SK-N-SH treated with all-trans-retinoic acid at 6 μM for 48 hours (cell line): ENCODE measurements at regions not wholly inside any gene's neighbourhood (a gene's known extent, or its start where the extent isn't known, plus 50 kb on each side); places are given as distances from the start of the nearest gene placed in this dataset.

Experiments
- ATAC-seq: fragments of 200-7000 bp; cut with Tn5 transposase; 3 replicates; pipeline ENCODE4 v1.9.1; 2020; ENCODE audit warnings: mild to moderate bottlenecking, moderate library complexity
- ARNTL ChIP-seq: fragments of 450-650 bp; formaldehyde crosslinking; IDR thresholded peaks from 2 replicates; pipeline ENCODE4 v1.5.0; 2020; ENCODE audit warnings: low read depth, mild to moderate bottlenecking, moderate library complexity, borderline replicate concordance
- BACH2 ChIP-seq: fragments of 250-450 bp; sonication (Bioruptor Pico); IDR thresholded peaks from 2 replicates; pipeline ENCODE4 v1.9.0; 2021; ENCODE audit warnings: mild to moderate bottlenecking, borderline replicate concordance
- CREB5 ChIP-seq: fragments of 250-450 bp; sonication (Bioruptor Pico); IDR thresholded peaks from 2 replicates; pipeline ENCODE4 v1.5.1; 2020; ENCODE audit warnings: low read depth, mild to moderate bottlenecking, moderate library complexity
- CSDC2 ChIP-seq: fragments of 250-450 bp; sonication (Bioruptor Pico); IDR thresholded peaks from 2 replicates; pipeline ENCODE4 v1.5.0; 2020; ENCODE audit warnings: mild to moderate bottlenecking, moderate library complexity
- ESRRG ChIP-seq: fragments of 250-450 bp; sonication (Bioruptor Pico); IDR thresholded peaks from 2 replicates; pipeline ENCODE4 v1.6.1; 2021; ENCODE audit warnings: mild to moderate bottlenecking
- OSR1 ChIP-seq: fragments of 250-450 bp; sonication (Bioruptor Pico); IDR thresholded peaks from 2 replicates; pipeline ENCODE4 v1.8.0; 2022; ENCODE audit warnings: moderate library complexity, mild to moderate bottlenecking, inconsistent platforms
- PATZ1 ChIP-seq: fragments of 250-450 bp; sonication (Bioruptor Pico); IDR thresholded peaks from 2 replicates; pipeline ENCODE4 v1.8.0; 2020; ENCODE audit warnings: mild to moderate bottlenecking, moderate library complexity, borderline replicate concordance
- PPARA ChIP-seq: fragments of 250-450 bp; sonication (Bioruptor Pico); IDR thresholded peaks from 2 replicates; pipeline ENCODE4 v1.5.0; 2020; ENCODE audit warnings: mild to moderate bottlenecking, borderline replicate concordance
- SNAI2 ChIP-seq: fragments of 250-450 bp; sonication (Bioruptor Pico); IDR thresholded peaks from 2 replicates; pipeline ENCODE4 v1.5.0; 2020; ENCODE audit warnings: mild to moderate bottlenecking, moderate library complexity
- TOX ChIP-seq: fragments of 250-450 bp; sonication (Bioruptor Pico); IDR thresholded peaks from 2 replicates; pipeline ENCODE4 v1.8.0; 2021; ENCODE audit warnings: mild to moderate bottlenecking, moderate library complexity, borderline replicate concordance
- ZC3H10 ChIP-seq: fragments of 250-450 bp; sonication (Bioruptor Pico); IDR thresholded peaks from 2 replicates; pipeline ENCODE4 v1.5.1; 2021; ENCODE audit warnings: mild to moderate bottlenecking, moderate library complexity
- ZFP3 ChIP-seq: fragments of 250-450 bp; sonication (Bioruptor Pico); IDR thresholded peaks from 2 replicates; pipeline ENCODE4 v1.5.0; 2020; ENCODE audit warnings: mild to moderate bottlenecking, moderate library complexity
- ZFP30 ChIP-seq: fragments of 450-650 bp; formaldehyde crosslinking; IDR thresholded peaks from 2 replicates; pipeline ENCODE4 v1.5.0; 2022; ENCODE audit warnings: mild to moderate bottlenecking, moderate library complexity
- ZNF565 ChIP-seq: fragments of 450-650 bp; formaldehyde crosslinking; conservative IDR thresholded peaks from 2 replicates; pipeline ENCODE4 v1.5.0; 2020; ENCODE audit warnings: low read depth, mild to moderate bottlenecking, moderate library complexity
- ZNF70 ChIP-seq: fragments of 450-650 bp; formaldehyde crosslinking; IDR thresholded peaks from 2 replicates; pipeline ENCODE4 v1.5.0; 2020; ENCODE audit warnings: mild to moderate bottlenecking, moderate library complexity
- ZNF8 ChIP-seq: fragments of 450-650 bp; formaldehyde crosslinking; IDR thresholded peaks from 2 replicates; pipeline ENCODE4 v1.5.0; 2020; ENCODE audit warnings: mild to moderate bottlenecking, moderate library complexity
- TF ChIP-seq, protein P1 (sequence below): fragments of 250-450 bp; sonication (Bioruptor Pico); IDR thresholded peaks from 2 replicates; pipeline ENCODE4 v1.8.0; 2021; ENCODE audit warnings: low read depth, mild to moderate bottlenecking, moderate library complexity, borderline replicate concordance
- TF ChIP-seq, protein P2 (sequence below): fragments of 250-450 bp; sonication (Bioruptor Pico); IDR thresholded peaks from 2 replicates; pipeline ENCODE4 v1.5.0; 2020; ENCODE audit warnings: mild to moderate bottlenecking, moderate library complexity
- TF ChIP-seq, protein P3 (sequence below): fragments of 250-450 bp; sonication (Bioruptor Pico); IDR thresholded peaks from 2 replicates; pipeline ENCODE4 v1.5.1; 2021; ENCODE audit warnings: mild to moderate bottlenecking, moderate library complexity

GRCh38 chr18:21996351-21996826, 173.0 kb upstream of the GATA6 start (continued):
- TF ChIP-seq CREB5 (CRISPR knock-in tag) = no peak
- no peak for TF ChIP-seq ZNF70 (CRISPR knock-in tag)
- TF ChIP-seq SNAI2 = no peak
- no peak for TF ChIP-seq CSDC2 (CRISPR knock-in tag)
- no peak for TF ChIP-seq ZNF8 (CRISPR knock-in tag)
- no peak for TF ChIP-seq ESRRG (CRISPR knock-in tag)
- no peak for TF ChIP-seq ZFP30 (CRISPR knock-in tag)
- no peak for TF ChIP-seq ARNTL
- no peak for TF ChIP-seq ZNF565 (CRISPR knock-in tag)
- no peak for TF ChIP-seq ZC3H10 (CRISPR knock-in tag)
- TF ChIP-seq, protein P1, sequence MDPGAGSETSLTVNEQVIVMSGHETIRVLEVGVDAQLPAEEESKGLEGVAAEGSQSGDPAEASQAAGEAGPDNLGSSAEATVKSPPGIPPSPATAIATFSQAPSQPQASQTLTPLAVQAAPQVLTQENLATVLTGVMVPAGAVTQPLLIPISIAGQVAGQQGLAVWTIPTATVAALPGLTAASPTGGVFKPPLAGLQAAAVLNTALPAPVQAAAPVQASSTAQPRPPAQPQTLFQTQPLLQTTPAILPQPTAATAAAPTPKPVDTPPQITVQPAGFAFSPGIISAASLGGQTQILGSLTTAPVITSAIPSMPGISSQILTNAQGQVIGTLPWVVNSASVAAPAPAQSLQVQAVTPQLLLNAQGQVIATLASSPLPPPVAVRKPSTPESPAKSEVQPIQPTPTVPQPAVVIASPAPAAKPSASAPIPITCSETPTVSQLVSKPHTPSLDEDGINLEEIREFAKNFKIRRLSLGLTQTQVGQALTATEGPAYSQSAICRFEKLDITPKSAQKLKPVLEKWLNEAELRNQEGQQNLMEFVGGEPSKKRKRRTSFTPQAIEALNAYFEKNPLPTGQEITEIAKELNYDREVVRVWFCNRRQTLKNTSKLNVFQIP = no peak
- no peak for TF ChIP-seq TOX (CRISPR knock-in tag)
- no peak for TF ChIP-seq OSR1 (CRISPR knock-in tag)
- TF ChIP-seq, all 23 proteins: peak for 0

DNA sequence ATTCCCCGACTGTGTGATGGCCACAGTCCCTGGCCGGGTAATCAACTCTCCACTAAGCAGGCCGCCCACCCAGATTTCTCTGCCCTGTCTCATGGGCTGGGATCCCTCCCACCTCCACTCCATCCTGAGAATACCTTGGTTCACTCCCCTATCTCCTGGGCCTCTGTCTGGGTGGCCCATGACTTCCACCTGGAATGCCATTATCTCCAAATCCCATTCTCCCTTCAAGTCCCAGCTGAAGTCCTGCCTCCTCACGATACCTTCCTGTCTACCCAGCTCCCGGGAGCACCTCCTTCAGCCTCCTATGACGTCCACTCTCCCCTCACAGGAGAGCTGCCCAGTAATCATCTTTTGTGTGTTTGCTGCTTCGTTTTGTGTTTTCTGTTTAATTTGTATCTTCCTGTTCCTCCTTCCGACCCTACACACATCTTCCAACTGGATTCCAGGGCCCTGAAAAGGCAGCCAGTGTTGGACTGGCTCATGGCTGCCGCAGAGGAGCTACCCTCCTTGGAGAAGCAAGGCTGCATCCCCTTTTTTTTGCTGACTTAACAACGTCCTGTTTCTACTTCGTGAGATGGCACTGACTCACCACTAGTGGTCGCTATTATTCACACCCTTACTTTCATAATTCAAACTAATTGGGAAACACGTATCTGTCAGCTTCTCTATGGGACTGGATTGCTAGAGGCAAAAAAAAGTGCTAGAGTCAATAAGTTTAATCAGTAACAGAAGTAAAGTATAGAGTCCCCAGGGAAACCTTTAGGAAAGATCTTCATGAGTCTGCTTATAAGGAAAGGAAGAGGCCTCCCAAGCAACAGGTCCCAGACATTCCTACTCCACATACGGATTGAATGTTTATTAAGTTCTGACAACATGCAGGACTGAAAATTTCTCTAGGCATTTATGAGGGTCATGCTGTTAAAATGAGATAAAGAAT, 171.9 kb upstream of the GATA6 start:
- TF ChIP-seq ZFP30 (CRISPR knock-in tag) (no peak), PPARA (CRISPR knock-in tag) (no peak), ZNF70 (CRISPR knock-in tag) (no peak), PATZ1 (CRISPR knock-in tag) (no peak), ESRRG (CRISPR knock-in tag) (no peak), ZNF565 (CRISPR knock-in tag) (no peak), SNAI2 (no peak), ARNTL (no peak), ZC3H10 (CRISPR knock-in tag) (no peak)
- TF ChIP-seq, protein P2, sequence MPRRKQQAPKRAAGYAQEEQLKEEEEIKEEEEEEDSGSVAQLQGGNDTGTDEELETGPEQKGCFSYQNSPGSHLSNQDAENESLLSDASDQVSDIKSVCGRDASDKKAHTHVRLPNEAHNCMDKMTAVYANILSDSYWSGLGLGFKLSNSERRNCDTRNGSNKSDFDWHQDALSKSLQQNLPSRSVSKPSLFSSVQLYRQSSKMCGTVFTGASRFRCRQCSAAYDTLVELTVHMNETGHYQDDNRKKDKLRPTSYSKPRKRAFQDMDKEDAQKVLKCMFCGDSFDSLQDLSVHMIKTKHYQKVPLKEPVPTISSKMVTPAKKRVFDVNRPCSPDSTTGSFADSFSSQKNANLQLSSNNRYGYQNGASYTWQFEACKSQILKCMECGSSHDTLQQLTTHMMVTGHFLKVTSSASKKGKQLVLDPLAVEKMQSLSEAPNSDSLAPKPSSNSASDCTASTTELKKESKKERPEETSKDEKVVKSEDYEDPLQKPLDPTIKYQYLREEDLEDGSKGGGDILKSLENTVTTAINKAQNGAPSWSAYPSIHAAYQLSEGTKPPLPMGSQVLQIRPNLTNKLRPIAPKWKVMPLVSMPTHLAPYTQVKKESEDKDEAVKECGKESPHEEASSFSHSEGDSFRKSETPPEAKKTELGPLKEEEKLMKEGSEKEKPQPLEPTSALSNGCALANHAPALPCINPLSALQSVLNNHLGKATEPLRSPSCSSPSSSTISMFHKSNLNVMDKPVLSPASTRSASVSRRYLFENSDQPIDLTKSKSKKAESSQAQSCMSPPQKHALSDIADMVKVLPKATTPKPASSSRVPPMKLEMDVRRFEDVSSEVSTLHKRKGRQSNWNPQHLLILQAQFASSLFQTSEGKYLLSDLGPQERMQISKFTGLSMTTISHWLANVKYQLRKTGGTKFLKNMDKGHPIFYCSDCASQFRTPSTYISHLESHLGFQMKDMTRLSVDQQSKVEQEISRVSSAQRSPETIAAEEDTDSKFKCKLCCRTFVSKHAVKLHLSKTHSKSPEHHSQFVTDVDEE = no peak
- ATAC-seq = peak; percentile 81

- ATAC-seq = no peak
- TF ChIP-seq PPARA (CRISPR knock-in tag) (no peak), OSR1 (CRISPR knock-in tag) (no peak), ZNF565 (CRISPR knock-in tag) (no peak), BACH2 (no peak), CSDC2 (CRISPR knock-in tag) (no peak), ZFP3 (CRISPR knock-in tag) (no peak), ZNF70 (CRISPR knock-in tag) (no peak), ZC3H10 (CRISPR knock-in tag) (no peak), PATZ1 (CRISPR knock-in tag) (no peak)
- TF ChIP-seq, protein P1 = no peak
- TF ChIP-seq, protein P2 = no peak
- TF ChIP-seq, protein P3, sequence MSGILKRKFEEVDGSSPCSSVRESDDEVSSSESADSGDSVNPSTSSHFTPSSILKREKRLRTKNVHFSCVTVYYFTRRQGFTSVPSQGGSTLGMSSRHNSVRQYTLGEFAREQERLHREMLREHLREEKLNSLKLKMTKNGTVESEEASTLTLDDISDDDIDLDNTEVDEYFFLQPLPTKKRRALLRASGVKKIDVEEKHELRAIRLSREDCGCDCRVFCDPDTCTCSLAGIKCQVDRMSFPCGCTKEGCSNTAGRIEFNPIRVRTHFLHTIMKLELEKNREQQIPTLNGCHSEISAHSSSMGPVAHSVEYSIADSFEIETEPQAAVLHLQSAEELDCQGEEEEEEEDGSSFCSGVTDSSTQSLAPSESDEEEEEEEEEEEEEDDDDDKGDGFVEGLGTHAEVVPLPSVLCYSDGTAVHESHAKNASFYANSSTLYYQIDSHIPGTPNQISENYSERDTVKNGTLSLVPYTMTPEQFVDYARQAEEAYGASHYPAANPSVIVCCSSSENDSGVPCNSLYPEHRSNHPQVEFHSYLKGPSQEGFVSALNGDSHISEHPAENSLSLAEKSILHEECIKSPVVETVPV (CRISPR knock-in tag) = no peak
Observed at GRCh38 chr18:21998486-21998885, 170.9 kb upstream of the GATA6 start.
